PC-9 (cell line): ENCODE measurements at regions not wholly inside any gene's neighbourhood (a gene's known extent, or its start where the extent isn't known, plus 50 kb on each side); places are given as distances from the start of the nearest gene placed in this dataset.

Experiments
- EZH2 ChIP-seq: fragments of 200-600 bp; sonication (generic); IDR thresholded peaks from 2 replicates; pipeline ENCODE4 v1.8.0; 2017; ENCODE audit warnings: antibody characterized with exemption, low read depth
- TF ChIP-seq, protein P1 (sequence below): fragments of 200-600 bp; sonication (generic); conservative IDR thresholded peaks from 2 replicates; pipeline ENCODE4 v1.6.1; 2017; ENCODE audit warnings: mixed run types, antibody characterized with exemption, mild to moderate bottlenecking, moderate library complexity

DNA sequence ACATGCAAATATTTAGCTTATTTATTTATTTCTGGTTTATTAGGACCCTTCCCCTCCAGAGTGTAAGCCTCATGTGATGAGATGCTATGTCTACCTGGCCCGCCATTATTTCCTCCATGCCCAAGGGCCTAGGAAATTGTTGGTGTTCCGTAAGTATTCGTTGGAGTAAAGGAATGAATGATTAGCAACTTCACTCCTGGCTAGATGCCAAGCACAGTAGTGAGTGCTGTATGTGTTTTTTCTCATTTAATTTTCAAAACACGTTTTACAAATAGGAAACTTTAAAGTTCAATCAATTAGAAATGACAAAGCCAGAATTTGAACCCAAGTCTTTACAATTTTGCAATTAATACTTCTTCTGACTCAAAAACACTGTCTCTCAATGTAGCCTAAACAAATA is 253.8 kb downstream of the BCAT1 start:
- TF ChIP-seq, protein P1, sequence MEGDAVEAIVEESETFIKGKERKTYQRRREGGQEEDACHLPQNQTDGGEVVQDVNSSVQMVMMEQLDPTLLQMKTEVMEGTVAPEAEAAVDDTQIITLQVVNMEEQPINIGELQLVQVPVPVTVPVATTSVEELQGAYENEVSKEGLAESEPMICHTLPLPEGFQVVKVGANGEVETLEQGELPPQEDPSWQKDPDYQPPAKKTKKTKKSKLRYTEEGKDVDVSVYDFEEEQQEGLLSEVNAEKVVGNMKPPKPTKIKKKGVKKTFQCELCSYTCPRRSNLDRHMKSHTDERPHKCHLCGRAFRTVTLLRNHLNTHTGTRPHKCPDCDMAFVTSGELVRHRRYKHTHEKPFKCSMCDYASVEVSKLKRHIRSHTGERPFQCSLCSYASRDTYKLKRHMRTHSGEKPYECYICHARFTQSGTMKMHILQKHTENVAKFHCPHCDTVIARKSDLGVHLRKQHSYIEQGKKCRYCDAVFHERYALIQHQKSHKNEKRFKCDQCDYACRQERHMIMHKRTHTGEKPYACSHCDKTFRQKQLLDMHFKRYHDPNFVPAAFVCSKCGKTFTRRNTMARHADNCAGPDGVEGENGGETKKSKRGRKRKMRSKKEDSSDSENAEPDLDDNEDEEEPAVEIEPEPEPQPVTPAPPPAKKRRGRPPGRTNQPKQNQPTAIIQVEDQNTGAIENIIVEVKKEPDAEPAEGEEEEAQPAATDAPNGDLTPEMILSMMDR = no peak
- no peak for TF ChIP-seq EZH2
